ENCODE measurements at regions not wholly inside any gene's neighbourhood (a gene's known extent, or its start where the extent isn't known, plus 50 kb on each side); places are given as distances from the start of the nearest gene placed in this dataset.

- no peak for TF ChIP-seq POLR2A (IDR thresholded peaks at IDR 0.05)
- no peak for TF ChIP-seq CTCF (IDR thresholded peaks at IDR 0.05)
Observed at GRCh38 chr5:30102185-30102584, 1091.3 kb upstream of the CDH6 start.
